ENCODE measurements at regions not wholly inside any gene's neighbourhood (a gene's known extent, or its start where the extent isn't known, plus 50 kb on each side); places are given as distances from the start of the nearest gene placed in this dataset.

- no peak for TF ChIP-seq CTCF (IDR thresholded peaks at IDR 0.05)
- no peak for TF ChIP-seq POLR2A (IDR thresholded peaks at IDR 0.05)
- DNase-seq = no peak
- H3K4me3 ChIP-seq = no peak overlapping the region
- no peaks in the 10 kb centered on the region for H3K9me3 ChIP-seq
- intact Hi-C loops (cut with DNase I; ENCODE audit: low total_unique reads) = no loop called here
- 53 to 76% methylated on average over 3 of the region's 3 CpGs for WGBS, 2 donors
- no peaks in the 10 kb centered on the region for H3K36me3 ChIP-seq (ENCODE audit: low read depth, missing control alignments)
- H3K4me1 ChIP-seq = peaks cover 6% of the 10 kb centered on the region
- no peaks in the 10 kb centered on the region for H3K27me3 ChIP-seq
- no peak overlapping the region for H3K27ac ChIP-seq
Observed at GRCh38 chr5:133866903-133867245, 101.6 kb downstream of the C5orf15 start.

- intact Hi-C loops (cut with DNase I; ENCODE audit: low total_unique reads) = no loop called here
- whole genome bisulfite sequencing, 2 donors = 87 to 95% methylated on average over 12 of the region's 12 CpGs
- DNase-seq = no peak
- Histone ChIP-seq H3K36me3 (ENCODE audit: low read depth, missing control alignments) (no peaks in the 10 kb centered on the region), H3K4me1 (peaks cover 6% of the 10 kb centered on the region), H3K27me3 (no peaks in the 10 kb centered on the region), H3K9me3 (no peaks in the 10 kb centered on the region), H3K4me3 (no peak overlapping the region), H3K27ac (no peak overlapping the region)
- no peak for TF ChIP-seq POLR2A (IDR thresholded peaks at IDR 0.05)
- no peak for TF ChIP-seq CTCF (IDR thresholded peaks at IDR 0.05)
Observed at GRCh38 chr5:133866160-133866902, 102.1 kb downstream of the C5orf15 start.

- intact Hi-C loops (cut with DNase I; ENCODE audit: low total_unique reads) = no loop called here
- Histone ChIP-seq H3K9me3 (no peaks in the 10 kb centered on the region), H3K36me3 (ENCODE audit: low read depth, missing control alignments) (no peaks in the 10 kb centered on the region), H3K4me1 (peaks cover 6% of the 10 kb centered on the region), H3K4me3 (no peak overlapping the region), H3K27ac (no peak overlapping the region), H3K27me3 (no peaks in the 10 kb centered on the region)
- TF ChIP-seq POLR2A (IDR thresholded peaks at IDR 0.05) = no peak
- TF ChIP-seq CTCF (IDR thresholded peaks at IDR 0.05) = no peak
- WGBS, 2 donors = 86 to 88% methylated on average over 5 of the region's 5 CpGs
- DNase-seq = no peak
Observed at GRCh38 chr5:133865113-133865512, 103.3 kb downstream of the C5orf15 start.

- 82 to 93% methylated on average over 5 of the region's 5 CpGs for WGBS, 2 donors
- Histone ChIP-seq H3K27me3 (no peaks in the 10 kb centered on the region), H3K4me1 (peaks cover 5% of the 10 kb centered on the region), H3K27ac (no peak overlapping the region), H3K36me3 (ENCODE audit: low read depth, missing control alignments) (no peaks in the 10 kb centered on the region), H3K9me3 (no peaks in the 10 kb centered on the region), H3K4me3 (no peak overlapping the region)
- no peak for DNase-seq
- intact Hi-C loops (cut with DNase I; ENCODE audit: low total_unique reads) = no loop called here
- TF ChIP-seq POLR2A (IDR thresholded peaks at IDR 0.05) (no peak), CTCF (IDR thresholded peaks at IDR 0.05) (no peak)
Observed at GRCh38 chr5:133864711-133865110, 103.7 kb downstream of the C5orf15 start.

Data from testis (tissue), 2 donors.